PC-3 (cell line): ENCODE measurements at regions not wholly inside any gene's neighbourhood (a gene's known extent, or its start where the extent isn't known, plus 50 kb on each side); places are given as distances from the start of the nearest gene placed in this dataset.

Experiments
- CTCF ChIP-seq: fragments of 300-600 bp; sonication (generic); conservative IDR thresholded peaks from 2 replicates; pipeline ENCODE4 v1.5.1; 2017; ENCODE audit warnings: antibody characterized with exemption, low read depth, mild to moderate bottlenecking, low read length
- EZH2 ChIP-seq: fragments of 300-600 bp; sonication (generic); IDR thresholded peaks from one replicate; pipeline ENCODE4 v1.6.1; 2017; ENCODE audit warnings: antibody characterized with exemption, mild to moderate bottlenecking, low read length; ENCODE audit not compliant: unreplicated experiment
- EZH2phosphoT487 ChIP-seq: fragments of 300-600 bp; sonication (generic); IDR thresholded peaks from 2 replicates; pipeline ENCODE4 v1.6.1; 2018; ENCODE audit warnings: mild to moderate bottlenecking, antibody characterized with exemption, low read length, borderline replicate concordance

GRCh38 chr14:38862366-38862765 lies 240.7 kb downstream of the SEC23A start:
- TF ChIP-seq CTCF (no peak), EZH2phosphoT487 (no peak), EZH2 (no peak)
